ENCODE measurements at regions not wholly inside any gene's neighbourhood (a gene's known extent, or its start where the extent isn't known, plus 50 kb on each side); places are given as distances from the start of the nearest gene placed in this dataset.
A peak's percentile ranks its signal among the peaks of the same experiment; 100 is the strongest.
"Not testable (repeated sequence)": the region's sequence is repeated elsewhere in the genome, so short reads cannot be mapped to it uniquely, and the experiment has no call there.

GRCh38 chr2:106270471-106270891 lies 76.4 kb upstream of the UXS1 start:
- DNase-seq (ENCODE audit: insufficient read length, low spot score): no peak

GRCh38 chr2:106269591-106270291 lies 75.6 kb upstream of the UXS1 start:
- TF ChIP-seq CTCF (IDR thresholded peaks at IDR 0.05; ENCODE audit: insufficient read depth, missing control alignments): no peak
- no peak for FAIRE-seq
- DNase-seq (ENCODE audit: insufficient read length, low spot score): no peak

More at GRCh38 chr2:106270471-106270891, 76.4 kb upstream of the UXS1 start:
- no peak for FAIRE-seq
- TF ChIP-seq CTCF (IDR thresholded peaks at IDR 0.05; ENCODE audit: insufficient read depth, missing control alignments): no peak

- DNase-seq (ENCODE audit: insufficient read length, low spot score): no peak
- no peak for TF ChIP-seq CTCF (IDR thresholded peaks at IDR 0.05; ENCODE audit: insufficient read depth, missing control alignments)
- FAIRE-seq: no peak
These were observed 73.9 kb upstream of the UXS1 start for GRCh38 chr2:106267997-106268396.

GRCh38 chr2:106261871-106262321 lies 67.8 kb upstream of the UXS1 start:
- FAIRE-seq (no peak), DNase-seq (ENCODE audit: insufficient read length, low spot score) (no peak)
- TF ChIP-seq CTCF (IDR thresholded peaks at IDR 0.05; ENCODE audit: insufficient read depth, missing control alignments): no peak

GRCh38 chr2:106258859-106259258 lies 64.8 kb upstream of the UXS1 start:
- FAIRE-seq; DNase-seq (ENCODE audit: insufficient read length, low spot score): not testable (repeated sequence)

- no peak for TF ChIP-seq CTCF (IDR thresholded peaks at IDR 0.05; ENCODE audit: insufficient read depth, missing control alignments)
- no peak for DNase-seq (ENCODE audit: insufficient read length, low spot score)
- no peak for FAIRE-seq
These were observed 63.7 kb upstream of the UXS1 start for GRCh38 chr2:106257830-106258229.

GRCh38 chr2:106257135-106257534 lies 63.0 kb upstream of the UXS1 start:
- FAIRE-seq: no peak
- no peak for TF ChIP-seq CTCF (IDR thresholded peaks at IDR 0.05; ENCODE audit: insufficient read depth, missing control alignments)
- no peak for DNase-seq (ENCODE audit: insufficient read length, low spot score)

- not testable (repeated sequence) for DNase-seq (ENCODE audit: insufficient read length, low spot score)
- peak; percentile 25 for FAIRE-seq
These were observed 55.2 kb upstream of the UXS1 start for GRCh38 chr2:106249157-106249828.

Measured in D721Med (cell line).